Upper lobe of right lung (tissue), 1 donor: ENCODE measurements at regions not wholly inside any gene's neighbourhood (a gene's known extent, or its start where the extent isn't known, plus 50 kb on each side); places are given as distances from the start of the nearest gene placed in this dataset.

Source experiments
- ATAC-seq: fragments of 200-7000 bp; cut with Tn5 transposase; one replicate; pipeline ENCODE4 v1.9.1; 2020; ENCODE audit warnings: mild to moderate bottlenecking, moderate library complexity
- DNase-seq: peaks from one replicate; pipeline ENCODE4 v3.0.0-alpha.2; 2020
- H3K27ac ChIP-seq: fragments of 200-600 bp; one replicate; pipeline ENCODE4 v1.8.0; 2022
- H3K27me3 ChIP-seq: fragments of 200-600 bp; one replicate; pipeline ENCODE4 v1.8.0; 2022; ENCODE audit warnings: mild to moderate bottlenecking
- H3K36me3 ChIP-seq: fragments of 200-600 bp; one replicate; pipeline ENCODE4 v1.8.0; 2022
- H3K4me1 ChIP-seq: fragments of 200-600 bp; one replicate; pipeline ENCODE4 v1.8.0; 2022
- H3K4me3 ChIP-seq: fragments of 200-600 bp; one replicate; pipeline ENCODE4 v1.8.0; 2022; ENCODE audit warnings: mild to moderate bottlenecking
- H3K9me3 ChIP-seq: fragments of 200-600 bp; one replicate; pipeline ENCODE4 v1.8.0; 2022
- intact Hi-C: fragments of 100-400 bp; cut with DNase I; formaldehyde crosslinking; loops from one replicate; pipeline ENCODE4 v1.11.0; 2022
- TF ChIP-seq, protein P1 (sequence below): fragments of 200-600 bp; IDR thresholded peaks from one replicate; pipeline ENCODE4 v1.8.0; 2022; ENCODE audit warnings: antibody characterized with exemption
- donor health status: DM: no; HTN: yes; CAD: no; lungs with severe emphysema.

DNA sequence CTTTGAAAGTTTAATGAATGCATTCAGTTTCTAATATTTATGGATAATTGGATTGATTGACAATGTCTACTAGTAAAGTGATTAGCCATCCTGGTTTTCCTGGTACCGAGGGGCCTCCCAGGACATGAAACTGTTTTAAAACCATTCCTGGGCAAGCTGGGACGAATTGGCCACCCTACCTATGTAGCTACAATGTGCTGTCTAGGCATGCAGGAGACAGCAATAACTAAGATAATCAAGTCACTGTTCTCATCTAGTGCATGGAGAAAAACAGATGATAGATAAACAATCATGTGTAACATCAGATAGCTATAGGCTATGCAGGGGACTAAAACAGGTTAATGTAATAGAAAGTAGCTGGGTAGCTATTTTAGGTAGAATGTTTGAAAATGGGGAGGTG is 67.1 kb downstream of the PMAIP1 start:
- intact Hi-C loops: no loop called here
- DNase-seq (no peak), ATAC-seq (no peak)
- Histone ChIP-seq H3K27me3 (peaks cover 33% of the 10 kb centered on the region), H3K9me3 (no peaks in the 10 kb centered on the region), H3K27ac (no peak overlapping the region), H3K36me3 (no peaks in the 10 kb centered on the region), H3K4me3 (no peak overlapping the region), H3K4me1 (no peaks in the 10 kb centered on the region)
- TF ChIP-seq, protein P1, sequence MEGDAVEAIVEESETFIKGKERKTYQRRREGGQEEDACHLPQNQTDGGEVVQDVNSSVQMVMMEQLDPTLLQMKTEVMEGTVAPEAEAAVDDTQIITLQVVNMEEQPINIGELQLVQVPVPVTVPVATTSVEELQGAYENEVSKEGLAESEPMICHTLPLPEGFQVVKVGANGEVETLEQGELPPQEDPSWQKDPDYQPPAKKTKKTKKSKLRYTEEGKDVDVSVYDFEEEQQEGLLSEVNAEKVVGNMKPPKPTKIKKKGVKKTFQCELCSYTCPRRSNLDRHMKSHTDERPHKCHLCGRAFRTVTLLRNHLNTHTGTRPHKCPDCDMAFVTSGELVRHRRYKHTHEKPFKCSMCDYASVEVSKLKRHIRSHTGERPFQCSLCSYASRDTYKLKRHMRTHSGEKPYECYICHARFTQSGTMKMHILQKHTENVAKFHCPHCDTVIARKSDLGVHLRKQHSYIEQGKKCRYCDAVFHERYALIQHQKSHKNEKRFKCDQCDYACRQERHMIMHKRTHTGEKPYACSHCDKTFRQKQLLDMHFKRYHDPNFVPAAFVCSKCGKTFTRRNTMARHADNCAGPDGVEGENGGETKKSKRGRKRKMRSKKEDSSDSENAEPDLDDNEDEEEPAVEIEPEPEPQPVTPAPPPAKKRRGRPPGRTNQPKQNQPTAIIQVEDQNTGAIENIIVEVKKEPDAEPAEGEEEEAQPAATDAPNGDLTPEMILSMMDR: no peak

DNA sequence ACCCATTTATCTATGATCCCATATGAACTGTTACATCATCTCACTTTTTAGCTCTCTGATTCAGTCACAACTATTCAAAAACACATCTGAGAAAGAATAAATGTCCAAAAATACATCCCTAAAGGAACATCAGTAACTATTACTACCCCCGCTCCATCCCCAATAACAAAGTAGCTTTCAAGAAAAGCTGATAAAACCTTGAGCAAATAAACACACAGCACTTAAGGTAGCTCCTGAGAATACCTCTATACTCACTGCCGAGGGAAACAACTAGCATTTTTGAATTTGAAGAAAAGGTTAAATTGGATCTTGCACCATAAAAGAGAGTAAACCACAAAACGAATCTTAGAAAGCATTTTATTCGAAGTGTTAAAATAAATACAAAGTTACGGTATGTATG is 63.4 kb downstream of the PMAIP1 start:
- H3K4me1 ChIP-seq: no peaks in the 10 kb centered on the region
- no peaks in the 10 kb centered on the region for H3K9me3 ChIP-seq
- peaks cover 18% of the 10 kb centered on the region for H3K27me3 ChIP-seq
- intact Hi-C loops: no loop called here
- ATAC-seq (no peak), DNase-seq (no peak)
- H3K27ac ChIP-seq: no peak overlapping the region
- TF ChIP-seq, protein P1: no peak
- H3K4me3 ChIP-seq: no peak overlapping the region
- no peaks in the 10 kb centered on the region for H3K36me3 ChIP-seq

DNA sequence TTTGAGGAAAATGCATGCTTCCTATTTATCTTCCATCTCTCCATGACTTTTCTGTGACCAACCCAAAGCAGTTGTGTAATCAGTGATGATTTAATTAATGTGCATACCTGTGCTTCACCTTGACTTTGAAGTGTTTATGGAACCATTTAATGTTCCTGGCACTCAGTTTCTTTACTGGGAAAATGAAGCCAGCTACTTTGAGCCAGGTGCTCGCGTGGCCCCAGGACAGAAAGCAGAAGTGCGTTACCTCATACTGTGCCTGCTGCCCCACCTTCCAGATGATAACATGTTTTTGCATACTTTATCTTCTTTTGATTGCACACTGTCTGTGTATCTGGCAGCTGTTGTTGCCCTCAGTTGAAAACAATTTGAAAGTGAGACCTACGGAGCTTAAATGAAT is 61.3 kb downstream of the PMAIP1 start:
- Histone ChIP-seq H3K36me3 (no peaks in the 10 kb centered on the region), H3K4me1 (no peaks in the 10 kb centered on the region), H3K9me3 (no peaks in the 10 kb centered on the region), H3K27ac (no peak overlapping the region), H3K27me3 (peaks cover 4% of the 10 kb centered on the region), H3K4me3 (no peak overlapping the region)
- ATAC-seq (peak; percentile 71), DNase-seq (no peak)
- TF ChIP-seq, protein P1: no peak
- intact Hi-C loops: no loop called here

DNA sequence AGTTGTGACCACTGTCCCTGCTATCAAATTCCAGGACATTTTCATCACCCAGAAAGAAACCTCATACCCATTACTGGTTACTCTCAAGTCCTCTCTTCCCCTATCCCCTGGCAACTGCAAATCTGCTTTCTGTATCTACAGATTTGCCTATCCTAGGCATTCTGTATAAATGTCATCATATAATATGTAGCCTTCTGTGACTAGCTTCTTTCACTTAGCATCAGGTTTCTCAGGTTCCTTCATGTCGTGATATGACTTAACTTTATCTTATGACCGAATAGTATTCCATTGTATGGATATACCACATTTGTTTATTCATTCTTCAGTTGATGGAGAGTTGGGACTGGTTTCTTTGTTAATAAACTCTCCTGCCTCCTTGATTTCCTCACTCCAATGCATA is 60.5 kb downstream of the PMAIP1 start:
- peaks cover 4% of the 10 kb centered on the region for H3K27me3 ChIP-seq
- H3K4me3 ChIP-seq: no peak overlapping the region
- TF ChIP-seq, protein P1: no peak
- H3K36me3 ChIP-seq: no peaks in the 10 kb centered on the region
- H3K27ac ChIP-seq: no peak overlapping the region
- H3K4me1 ChIP-seq: no peaks in the 10 kb centered on the region
- no peak for ATAC-seq
- DNase-seq: no peak
- H3K9me3 ChIP-seq: no peaks in the 10 kb centered on the region
- intact Hi-C loops: no loop called here

DNA sequence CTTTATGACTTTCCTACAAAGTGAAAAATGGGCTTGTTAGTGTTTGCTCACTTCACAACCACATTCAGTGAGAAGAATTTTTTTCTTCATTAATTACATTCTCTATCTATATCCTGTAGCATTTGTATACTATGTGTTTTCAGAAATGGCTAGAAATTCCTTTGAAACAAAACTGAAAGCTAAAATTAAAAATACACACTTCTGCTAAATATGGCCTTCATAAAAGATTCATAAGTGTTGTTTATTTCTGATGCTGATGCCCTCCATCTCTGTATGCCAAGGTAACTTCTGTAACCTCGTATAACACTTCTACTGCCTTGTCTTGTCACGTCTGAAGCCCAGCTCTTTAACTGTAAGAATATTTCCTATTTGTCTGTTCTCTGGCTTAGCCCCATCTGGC is 59.8 kb downstream of the PMAIP1 start:
- no peak for DNase-seq
- Histone ChIP-seq H3K4me1 (no peaks in the 10 kb centered on the region), H3K27ac (no peak overlapping the region), H3K9me3 (no peaks in the 10 kb centered on the region), H3K4me3 (no peak overlapping the region), H3K27me3 (peaks cover 4% of the 10 kb centered on the region), H3K36me3 (no peaks in the 10 kb centered on the region)
- TF ChIP-seq, protein P1: no peak
- no peak for ATAC-seq
- intact Hi-C loops: no loop called here

DNA sequence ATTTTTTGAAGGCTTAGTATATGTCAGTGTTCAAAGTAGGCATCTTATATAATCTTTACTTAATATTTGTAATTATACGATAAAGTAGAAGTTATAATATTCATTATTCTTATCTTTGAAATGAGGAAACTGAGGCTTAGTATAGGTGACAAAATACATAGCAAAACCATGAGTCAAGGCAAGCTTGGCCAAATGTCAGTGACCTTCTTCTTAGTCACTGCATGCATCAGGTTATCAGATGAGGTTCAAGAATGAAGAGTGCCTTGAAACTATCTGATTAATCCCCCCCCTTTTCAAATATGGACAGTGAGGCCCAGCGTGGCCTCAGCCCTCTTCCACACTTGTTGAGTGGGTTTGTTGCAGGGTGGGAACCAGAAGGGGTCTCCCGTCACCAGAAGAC is 59.3 kb downstream of the PMAIP1 start:
- H3K27ac ChIP-seq: no peak overlapping the region
- intact Hi-C loops: no loop called here
- TF ChIP-seq, protein P1: no peak
- H3K4me3 ChIP-seq: no peak overlapping the region
- H3K4me1 ChIP-seq: no peaks in the 10 kb centered on the region
- DNase-seq: no peak
- no peak for ATAC-seq
- no peaks in the 10 kb centered on the region for H3K36me3 ChIP-seq
- peaks cover 4% of the 10 kb centered on the region for H3K27me3 ChIP-seq
- no peaks in the 10 kb centered on the region for H3K9me3 ChIP-seq
